ENCODE measurements at regions not wholly inside any gene's neighbourhood (a gene's known extent, or its start where the extent isn't known, plus 50 kb on each side); places are given as distances from the start of the nearest gene placed in this dataset.

DNA sequence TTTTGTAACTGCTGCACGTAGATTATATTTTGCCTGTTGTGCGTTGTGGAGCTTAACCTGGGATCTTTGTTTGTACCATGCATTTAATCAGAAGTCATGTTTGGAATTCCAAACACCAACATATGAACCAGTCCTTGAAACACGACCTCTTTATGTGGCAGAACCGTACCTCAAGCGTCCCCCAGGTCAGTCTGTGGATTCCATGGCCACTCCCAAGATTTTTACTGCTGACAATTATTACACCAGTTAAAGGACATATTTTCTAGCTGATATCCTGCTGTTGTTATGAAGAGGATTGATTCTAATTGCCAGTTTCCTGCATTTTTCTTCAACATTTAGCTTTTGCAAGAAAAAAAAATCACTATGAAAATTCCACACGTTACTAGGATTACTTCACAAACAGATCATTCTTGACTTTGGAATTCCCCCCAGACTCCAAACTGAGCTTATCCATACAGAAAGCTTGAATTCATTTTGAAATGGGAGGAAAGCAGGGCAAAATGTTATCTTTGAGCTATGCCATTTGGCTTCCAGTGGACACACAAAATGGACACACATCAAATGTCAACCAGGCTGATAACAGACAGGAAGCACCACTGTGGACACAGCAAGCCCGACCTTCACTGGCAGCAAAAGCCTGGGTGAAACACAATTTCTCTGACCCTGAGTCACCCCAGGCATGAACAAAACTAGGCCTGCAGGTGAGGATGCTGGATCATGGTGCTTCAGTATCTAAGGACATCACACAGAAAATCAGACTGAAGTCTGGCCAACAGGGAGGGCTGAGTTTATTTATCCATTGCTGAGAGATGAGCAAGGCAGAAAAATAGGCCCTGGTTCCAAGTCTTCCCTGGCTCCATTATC lies 542.9 kb upstream of the JAG1 start:
- DNase-seq (ENCODE audit: low read depth): no peak
- TF ChIP-seq, protein P1, sequence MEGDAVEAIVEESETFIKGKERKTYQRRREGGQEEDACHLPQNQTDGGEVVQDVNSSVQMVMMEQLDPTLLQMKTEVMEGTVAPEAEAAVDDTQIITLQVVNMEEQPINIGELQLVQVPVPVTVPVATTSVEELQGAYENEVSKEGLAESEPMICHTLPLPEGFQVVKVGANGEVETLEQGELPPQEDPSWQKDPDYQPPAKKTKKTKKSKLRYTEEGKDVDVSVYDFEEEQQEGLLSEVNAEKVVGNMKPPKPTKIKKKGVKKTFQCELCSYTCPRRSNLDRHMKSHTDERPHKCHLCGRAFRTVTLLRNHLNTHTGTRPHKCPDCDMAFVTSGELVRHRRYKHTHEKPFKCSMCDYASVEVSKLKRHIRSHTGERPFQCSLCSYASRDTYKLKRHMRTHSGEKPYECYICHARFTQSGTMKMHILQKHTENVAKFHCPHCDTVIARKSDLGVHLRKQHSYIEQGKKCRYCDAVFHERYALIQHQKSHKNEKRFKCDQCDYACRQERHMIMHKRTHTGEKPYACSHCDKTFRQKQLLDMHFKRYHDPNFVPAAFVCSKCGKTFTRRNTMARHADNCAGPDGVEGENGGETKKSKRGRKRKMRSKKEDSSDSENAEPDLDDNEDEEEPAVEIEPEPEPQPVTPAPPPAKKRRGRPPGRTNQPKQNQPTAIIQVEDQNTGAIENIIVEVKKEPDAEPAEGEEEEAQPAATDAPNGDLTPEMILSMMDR (conservative IDR thresholded peaks at IDR 0.05; ENCODE audit: low read depth, low read length): no peak
- H3K4me3 ChIP-seq (ENCODE audit: low read depth, low read length): no peak overlapping the region

DNA sequence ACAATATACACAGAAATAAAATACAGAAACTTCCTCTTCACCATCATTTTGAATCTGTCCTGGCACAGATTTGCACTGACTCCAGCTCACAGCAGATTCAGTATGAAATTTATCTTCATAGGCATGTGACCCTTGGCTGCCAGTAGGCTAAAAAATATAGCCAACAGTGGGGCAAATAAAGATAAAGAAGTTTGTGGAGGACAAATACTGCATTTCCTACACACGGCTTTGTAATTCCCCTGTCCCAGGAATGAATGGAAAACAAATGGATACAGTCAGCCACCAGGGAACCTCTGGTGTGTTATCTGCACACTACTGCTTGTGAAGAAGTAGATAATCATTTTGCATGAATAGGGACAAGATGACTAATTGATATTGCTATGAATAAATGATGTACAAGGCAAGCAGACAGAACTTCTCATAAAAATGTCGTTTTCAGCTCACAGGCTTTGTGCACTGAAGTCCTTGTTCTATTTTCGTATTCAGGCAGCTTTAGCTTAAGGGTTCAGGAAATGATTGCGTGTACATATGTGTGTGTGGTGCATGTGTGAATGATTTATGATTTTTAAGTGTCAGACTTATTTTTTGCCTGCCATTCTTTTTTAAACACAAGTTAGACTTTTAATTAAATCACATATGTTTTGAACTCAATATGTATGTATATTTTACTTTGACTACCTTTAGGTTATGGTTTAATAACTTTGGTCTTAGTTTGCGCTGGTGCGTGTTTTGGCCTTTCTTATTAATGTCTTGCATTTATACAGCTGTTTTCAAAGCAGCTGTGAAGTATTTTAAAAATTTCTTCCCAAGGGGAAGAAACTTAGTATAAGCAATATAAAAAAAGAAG lies 543.8 kb upstream of the JAG1 start:
- no peak overlapping the region for H3K4me3 ChIP-seq (ENCODE audit: low read depth, low read length)
- no peak for DNase-seq (ENCODE audit: low read depth)
- TF ChIP-seq, protein P1 (conservative IDR thresholded peaks at IDR 0.05; ENCODE audit: low read depth, low read length): no peak

GRCh38 chr20:11218173-11218680 lies 544.4 kb upstream of the JAG1 start:
- DNase-seq (ENCODE audit: low read depth): no peak
- no peak overlapping the region for H3K4me3 ChIP-seq (ENCODE audit: low read depth, low read length)
- TF ChIP-seq, protein P1 (conservative IDR thresholded peaks at IDR 0.05; ENCODE audit: low read depth, low read length): no peak

- no peak for DNase-seq (ENCODE audit: low read depth)
- H3K4me3 ChIP-seq (ENCODE audit: low read depth, low read length): no peak overlapping the region
- TF ChIP-seq, protein P1 (conservative IDR thresholded peaks at IDR 0.05; ENCODE audit: low read depth, low read length): no peak
Measured at GRCh38 chr20:11219192-11219591, 545.4 kb upstream of the JAG1 start.

- TF ChIP-seq, protein P1 (conservative IDR thresholded peaks at IDR 0.05; ENCODE audit: low read depth, low read length): no peak
Measured at GRCh38 chr20:11221046-11221445, 547.2 kb upstream of the JAG1 start.

GRCh38 chr20:11222243-11222642 lies 548.4 kb upstream of the JAG1 start:
- TF ChIP-seq, protein P1 (conservative IDR thresholded peaks at IDR 0.05; ENCODE audit: low read depth, low read length): no peak
- no peak for DNase-seq (ENCODE audit: low read depth)
- no peak overlapping the region for H3K4me3 ChIP-seq (ENCODE audit: low read depth, low read length)

More at GRCh38 chr20:11221046-11221445, 547.2 kb upstream of the JAG1 start:
- no peak overlapping the region for H3K4me3 ChIP-seq (ENCODE audit: low read depth, low read length)
- DNase-seq (ENCODE audit: low read depth): no peak
